Right lobe of liver (tissue), 6 donors: ENCODE measurements at regions not wholly inside any gene's neighbourhood (a gene's known extent, or its start where the extent isn't known, plus 50 kb on each side); places are given as distances from the start of the nearest gene placed in this dataset.

Experiments used
- ATAC-seq, 4 donors: fragments of 200-7000 bp; cut with Tn5 transposase; one replicate each; pipeline ENCODE4 v1.9.1; 2020; ENCODE audit warnings: mild to moderate bottlenecking in 4 of 4, moderate library complexity in 4 of 4
- DNase-seq, 3 donors: peaks; one replicate each; pipeline ENCODE4 v3.0.0-alpha.2; 2020
- H3K27ac ChIP-seq, 3 donors: fragments of 200-600 bp; one replicate each; pipeline ENCODE4 v1.8.0; 2022
- H3K27me3 ChIP-seq, 2 donors: fragments of 200-600 bp; one replicate each; pipeline ENCODE4 v1.8.0; 2022
- H3K36me3 ChIP-seq, 4 donors: fragments of 200-600 bp; sonication (generic) in 1 of 4; one replicate each; pipeline versions ENCODE4 v1.5.1 to v1.8.0; 2017 to 2022; ENCODE audit warnings: control low read depth in 1 of 4
- H3K4me1 ChIP-seq, 4 donors: fragments of 200-600 bp; sonication (generic) in 1 of 4; one replicate each; pipeline versions ENCODE4 v1.5.1 to v1.8.0; 2017 to 2022; ENCODE audit warnings: control low read depth in 1 of 4
- H3K4me3 ChIP-seq, 3 donors: fragments of 200-600 bp; one replicate each; pipeline ENCODE4 v1.8.0; 2022
- H3K9me3 ChIP-seq, 4 donors: fragments of 200-600 bp; sonication (generic) in 1 of 4; one replicate each; pipeline versions ENCODE4 v1.5.1 to v1.8.0; 2017 to 2022; ENCODE audit warnings: control low read depth in 1 of 4
- CTCF ChIP-seq, 4 donors: fragments of 200-600 bp in 3 of 4; fragments of 450-650 bp in 1 of 4; IDR thresholded peaks; one replicate each; pipeline versions ENCODE4 v1.5.1 to v1.8.0; 2016 to 2022; ENCODE audit warnings: antibody characterized with exemption in 4 of 4, mild to moderate bottlenecking in 2 of 4
- POLR2A ChIP-seq: fragments of 450-650 bp; IDR thresholded peaks from one replicate; pipeline ENCODE4 v1.6.1; 2017; ENCODE audit warnings: antibody characterized with exemption, mild to moderate bottlenecking
- WGBS: methylation state at CpG from one replicate; pipeline ENCODE4 v1.1.6; 2018; ENCODE audit warnings: low coverage, low lambda C conversion rate; ENCODE audit not compliant: insufficient coverage; ENCODE audit errors: missing lambda C conversion rate; 5-methylcytosine and 5-hydroxymethylcytosine counted together
- intact Hi-C, 2 donors: fragments of 100-400 bp; cut with DNase I; formaldehyde crosslinking; loops; one replicate each; pipeline versions ENCODE4 v1.11.2 to v1.14.1; 2022
- donor health status: DM: no; HTN: yes; CAD: no.
- donor health status: DM: no; HTN: no; CAD: no.
- donor health status: DM: no; HTN: no; CAD: no.
- donor health status: DM: no; HTN: yes; CAD: no.
- donor health status: DM: no; HTN: yes; CAD: no.

DNA sequence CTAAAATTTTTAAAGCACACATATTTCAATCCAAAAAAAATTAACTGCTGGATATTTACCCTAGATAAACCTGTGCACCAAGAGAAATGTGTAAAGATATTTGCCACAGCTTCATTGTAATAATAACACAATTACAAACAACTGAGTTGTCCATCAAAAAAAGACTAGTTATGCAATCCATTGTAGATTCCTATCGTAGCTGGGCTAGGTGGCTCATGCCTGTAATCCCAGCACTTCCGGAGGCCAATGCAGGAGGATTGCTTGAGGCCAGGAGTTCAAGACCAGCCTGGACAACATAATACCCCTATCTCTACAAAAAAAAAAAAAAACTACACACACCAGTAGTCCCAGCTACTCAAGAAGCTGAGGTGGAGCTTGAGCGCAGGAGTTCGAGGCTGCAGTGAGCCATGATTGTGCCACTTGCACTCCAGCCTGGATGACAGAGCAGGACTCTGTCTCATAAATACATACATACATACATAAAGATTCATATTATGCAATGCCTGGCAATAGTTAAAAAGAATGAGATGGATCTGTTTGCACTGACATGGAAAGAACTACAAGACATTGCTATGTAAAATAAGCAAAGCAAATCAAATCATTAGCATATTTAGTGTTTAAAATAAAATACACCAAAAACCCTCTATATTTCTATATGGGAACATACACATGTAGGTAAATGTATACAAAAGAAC, 56.5 kb upstream of the CCDC28A start:
- intact Hi-C loops, result no loop called here
- no peaks in the 10 kb centered on the region for H3K27me3 ChIP-seq

GRCh38 chr6:138719011-138719635, 54.4 kb upstream of the CCDC28A start:
- no peaks in the 10 kb centered on the region for H3K9me3 ChIP-seq

More for the DNA sequence above, 56.5 kb upstream of the CCDC28A start:
- no peak overlapping the region for H3K27ac ChIP-seq
- TF ChIP-seq CTCF (IDR thresholded peaks at IDR 0.05), result no peak
- TF ChIP-seq POLR2A, result no peak
- DNase-seq (no peak), ATAC-seq (no peak)
- no peak overlapping the region for H3K4me3 ChIP-seq
- H3K36me3 ChIP-seq, result no peaks in the 10 kb centered on the region
- H3K4me1 ChIP-seq, result peaks cover 0 to 4% (median 0%) of the 10 kb centered on the region in 4 donors
- H3K9me3 ChIP-seq, result no peaks in the 10 kb centered on the region
- WGBS, result 81% methylated on average over 4 of the region's 4 CpGs

GRCh38 chr6:138719744-138720143, 53.8 kb upstream of the CCDC28A start:
- Histone ChIP-seq H3K9me3 (no peaks in the 10 kb centered on the region), H3K4me1 (peaks cover 0 to 17% (median 7%) of the 10 kb centered on the region in 4 donors), H3K27me3 (no peaks in the 10 kb centered on the region), H3K36me3 (no peaks in the 10 kb centered on the region), H3K27ac (peak overlapping the region in 2 of 3 donors; percentile 30 to 39), H3K4me3 (no peak overlapping the region)
- TF ChIP-seq POLR2A, result no peak
- TF ChIP-seq CTCF (IDR thresholded peaks at IDR 0.05), result no peak
- intact Hi-C loops, result no loop called here
- ATAC-seq (no peak), DNase-seq (no peak)
- 75% methylated on average over 1 of the region's 1 CpG for WGBS

More at GRCh38 chr6:138719011-138719635, 54.4 kb upstream of the CCDC28A start:
- Histone ChIP-seq H3K4me1 (peaks cover 0 to 12% (median 6%) of the 10 kb centered on the region in 4 donors), H3K36me3 (no peaks in the 10 kb centered on the region), H3K27ac (peak overlapping the region in 2 of 3 donors; percentile 30 to 39), H3K27me3 (no peaks in the 10 kb centered on the region), H3K4me3 (no peak overlapping the region)
- no peak for TF ChIP-seq CTCF (IDR thresholded peaks at IDR 0.05)
- no peak for TF ChIP-seq POLR2A
- WGBS, result 54% methylated on average over 3 of the region's 3 CpGs
- DNase-seq, result no peak
- intact Hi-C loops, result no loop called here
- ATAC-seq, result peak; percentile 19 to 70 (median 44)

DNA sequence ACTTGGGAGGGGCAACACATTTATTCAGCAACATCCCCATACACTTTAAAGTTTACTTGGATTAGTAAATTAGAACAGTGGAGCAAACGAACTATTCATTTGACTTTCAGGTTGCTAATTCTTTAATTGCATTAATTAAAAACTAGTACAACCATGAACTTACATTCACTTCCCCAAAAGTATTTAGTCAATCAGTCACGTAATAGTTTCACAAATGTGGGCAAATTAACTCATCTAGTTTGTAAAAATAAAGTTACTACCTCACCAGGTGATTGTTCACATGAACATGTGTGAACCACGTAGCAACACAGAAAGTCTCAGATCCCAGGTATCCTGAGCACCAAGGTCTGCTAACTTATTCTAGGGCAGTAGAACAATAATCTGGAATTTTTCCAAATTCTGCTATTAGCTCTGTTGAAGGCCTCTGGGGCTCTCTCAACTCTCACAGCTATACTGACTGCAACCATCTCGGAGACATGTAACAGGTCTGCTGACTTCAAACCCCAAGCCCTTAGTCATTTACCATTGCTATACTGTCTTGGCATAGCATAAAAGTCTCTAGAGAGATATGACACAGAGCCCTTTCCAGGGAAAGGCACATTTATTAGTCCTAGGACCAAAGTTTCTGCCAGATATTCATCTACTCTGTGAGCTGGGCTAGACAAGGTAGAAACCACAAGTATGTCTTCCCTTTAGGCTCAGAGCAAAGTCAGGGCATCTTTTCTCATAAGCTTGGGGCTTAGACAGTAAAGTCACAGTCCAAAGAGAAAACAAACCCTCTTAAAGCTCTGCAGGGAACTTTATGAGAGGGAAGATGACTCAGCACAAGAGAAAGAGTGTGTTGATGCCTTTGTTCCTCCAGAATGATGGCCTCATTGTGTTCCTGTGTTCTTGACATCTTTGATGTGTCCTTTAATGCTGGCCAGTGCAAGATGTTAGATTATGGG, 50.9 kb upstream of the CCDC28A start:
- Histone ChIP-seq H3K4me1 (peaks cover 0 to 17% (median 7%) of the 10 kb centered on the region in 4 donors), H3K36me3 (no peaks in the 10 kb centered on the region), H3K27me3 (no peaks in the 10 kb centered on the region), H3K4me3 (no peak overlapping the region), H3K9me3 (no peaks in the 10 kb centered on the region), H3K27ac (no peak overlapping the region)
- ATAC-seq (peak in 1 of 4 donors; percentile 15), DNase-seq (no peak)
- 84% methylated on average over 4 of the region's 4 CpGs for WGBS
- TF ChIP-seq CTCF (IDR thresholded peaks at IDR 0.05), result no peak
- TF ChIP-seq POLR2A, result no peak
- intact Hi-C loops, result no loop called here
